IPS-NIHi11 (cell line): ENCODE measurements at regions not wholly inside any gene's neighbourhood (a gene's known extent, or its start where the extent isn't known, plus 50 kb on each side); places are given as distances from the start of the nearest gene placed in this dataset.
"Not testable (repeated sequence)": the region's sequence is repeated elsewhere in the genome, so short reads cannot be mapped to it uniquely, and the experiment has no call there.

ENCODE experiments used
- DNase-seq: peaks from one replicate; pipeline ENCODE4 v3.0.0; 2012; ENCODE audit warnings: mixed read lengths, low spot score

DNA sequence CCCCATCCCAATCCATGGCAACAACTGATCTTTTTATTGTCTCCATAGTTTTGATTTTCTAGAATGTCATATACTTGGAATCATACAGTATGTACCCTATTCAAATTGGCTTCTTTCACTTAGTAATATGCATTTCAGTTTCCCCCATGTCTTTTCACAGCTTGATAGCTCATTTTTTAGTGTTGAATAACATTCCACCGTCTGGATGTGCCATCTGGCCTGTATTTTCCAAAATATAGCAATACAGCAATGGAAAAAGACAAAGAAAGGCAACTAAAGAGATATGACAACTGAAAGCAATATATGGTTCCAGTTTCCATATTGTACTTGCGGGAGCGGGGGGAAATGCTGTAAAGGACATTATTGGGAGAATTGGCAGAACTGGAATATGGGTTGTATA, 166.4 kb upstream of the NT5E start:
- DNase-seq = no peak

DNA sequence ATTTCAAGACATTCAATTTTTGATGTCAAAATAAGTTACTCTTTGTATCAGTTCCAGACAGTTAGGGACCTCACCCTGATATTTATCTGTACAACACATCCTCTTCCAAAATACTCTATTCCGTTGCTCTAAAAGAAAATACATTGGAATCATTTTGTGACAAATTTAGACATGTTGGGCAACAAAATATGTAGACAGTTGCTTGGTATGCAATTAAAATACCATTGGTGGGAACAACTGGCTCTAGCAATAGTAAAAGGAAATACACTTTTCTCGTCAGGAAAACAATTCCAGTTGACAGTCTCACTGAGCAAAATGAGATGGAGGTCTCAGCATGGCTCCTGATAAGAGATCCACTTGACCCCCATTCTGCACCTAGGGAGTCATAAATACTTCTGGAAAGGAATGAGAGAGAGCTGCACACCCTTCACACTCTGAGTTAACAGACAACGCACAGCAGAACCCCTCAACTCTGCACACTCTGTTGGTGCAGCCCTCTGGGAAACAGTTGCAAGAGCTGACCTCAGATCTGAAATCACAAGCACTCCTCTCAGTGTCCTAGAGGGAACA, 171.3 kb upstream of the NT5E start:
- no peak for DNase-seq

DNA sequence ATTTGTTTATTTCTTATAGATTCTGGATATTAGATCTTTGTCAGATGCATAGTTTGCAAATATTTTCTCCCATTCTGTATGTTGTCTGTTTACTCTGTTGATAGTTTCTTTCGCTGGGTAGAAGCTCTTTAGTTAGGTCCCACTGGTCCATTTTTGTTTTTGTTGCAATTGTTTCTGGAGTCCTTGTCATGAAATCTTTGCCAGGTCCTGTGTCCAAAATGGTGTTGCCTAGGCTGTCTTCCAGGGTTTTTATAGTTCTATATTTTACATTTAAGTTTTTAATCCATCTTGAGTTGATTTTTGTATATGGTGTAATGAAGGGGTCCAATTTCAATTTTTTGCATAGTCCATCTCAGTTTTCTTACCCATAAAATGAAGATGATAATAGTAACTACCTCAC, 173.9 kb upstream of the NT5E start:
- DNase-seq = not testable (repeated sequence)

DNA sequence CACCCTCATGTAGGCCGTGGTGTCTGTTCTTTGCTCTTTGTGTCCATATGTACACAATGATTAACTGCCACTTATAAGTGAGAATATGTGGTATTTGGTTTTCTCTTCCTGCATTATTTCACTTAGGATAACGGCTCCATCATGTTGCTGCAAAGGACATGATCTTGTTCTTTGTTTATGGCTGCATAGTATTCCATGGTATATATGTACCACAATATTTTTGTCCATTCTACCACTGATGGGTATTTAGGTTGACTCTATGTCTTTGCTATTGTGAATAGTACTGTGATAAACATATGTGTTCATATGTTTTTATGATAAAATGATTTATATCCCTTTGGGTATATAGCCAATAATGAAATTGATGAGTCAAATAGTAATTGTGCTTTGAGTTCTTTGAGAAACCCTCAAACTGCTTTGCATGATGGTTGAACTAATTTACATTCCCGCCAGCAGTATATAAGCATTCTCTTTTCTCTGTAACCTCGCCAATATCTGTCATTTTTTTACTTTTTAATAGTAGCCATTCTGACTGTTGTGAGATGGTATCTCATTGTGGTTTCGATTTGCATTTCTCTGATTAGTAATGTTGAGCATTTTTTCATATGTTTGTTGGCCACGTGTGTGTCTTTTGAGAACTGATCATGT, 174.4 kb upstream of the NT5E start:
- no peak for DNase-seq

DNA sequence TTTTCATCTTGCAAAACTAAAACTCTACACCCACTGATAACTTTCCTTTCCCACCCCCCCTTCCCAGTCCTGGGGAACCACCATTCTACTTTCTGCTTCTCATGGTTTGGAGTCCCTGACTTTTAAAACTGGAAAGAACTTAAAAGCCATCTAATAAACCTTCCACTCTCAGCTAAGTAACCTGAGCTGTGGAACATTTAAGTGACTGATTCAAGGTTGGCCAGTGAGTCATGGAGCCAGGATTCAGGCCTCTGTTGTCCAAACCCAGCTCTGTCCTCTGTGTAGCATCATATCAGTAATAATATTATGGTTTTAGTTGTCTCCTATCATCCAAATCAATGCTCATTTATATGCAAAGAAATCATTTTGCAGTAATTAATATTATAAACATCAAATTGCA, 176.0 kb upstream of the NT5E start:
- DNase-seq = no peak

DNA sequence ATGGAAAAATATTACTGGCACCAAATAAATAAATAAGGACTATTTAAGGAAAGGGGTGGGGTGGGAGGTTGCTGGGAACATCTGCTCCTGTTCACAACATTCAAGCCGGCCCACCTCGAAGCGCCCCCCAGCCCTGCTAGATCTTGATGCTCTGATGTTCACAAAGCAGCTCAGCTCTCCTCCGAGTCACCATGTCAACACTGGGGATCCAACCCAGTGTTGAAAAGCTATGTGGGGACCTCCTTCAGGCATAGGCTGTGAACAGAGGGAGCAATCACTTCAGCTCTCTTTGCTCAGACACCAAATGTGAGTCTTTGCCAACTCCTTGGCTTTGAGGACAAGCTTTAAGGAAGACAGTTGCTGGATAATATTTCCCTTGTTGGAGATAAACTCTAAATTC, 176.8 kb upstream of the NT5E start:
- no peak for DNase-seq

DNA sequence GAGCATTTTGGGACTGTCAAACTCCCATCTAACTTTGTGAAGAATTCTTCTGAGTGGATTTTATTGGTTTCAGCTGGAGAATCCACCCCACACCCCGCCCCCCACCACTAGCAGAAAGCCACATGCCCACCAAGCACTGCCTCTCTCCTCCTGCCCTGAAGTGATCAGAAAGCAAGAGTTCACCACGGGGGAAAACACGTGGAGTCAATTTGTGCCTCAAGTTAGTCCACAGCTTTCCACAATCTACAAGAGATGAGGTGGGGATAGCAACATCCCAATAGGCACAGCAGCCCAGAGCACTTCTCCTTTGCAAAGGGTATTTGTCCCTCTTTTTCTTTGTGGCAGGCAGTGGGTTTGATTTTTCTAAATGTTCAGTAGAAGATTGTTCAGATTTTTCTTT, 177.3 kb upstream of the NT5E start:
- no peak for DNase-seq

DNA sequence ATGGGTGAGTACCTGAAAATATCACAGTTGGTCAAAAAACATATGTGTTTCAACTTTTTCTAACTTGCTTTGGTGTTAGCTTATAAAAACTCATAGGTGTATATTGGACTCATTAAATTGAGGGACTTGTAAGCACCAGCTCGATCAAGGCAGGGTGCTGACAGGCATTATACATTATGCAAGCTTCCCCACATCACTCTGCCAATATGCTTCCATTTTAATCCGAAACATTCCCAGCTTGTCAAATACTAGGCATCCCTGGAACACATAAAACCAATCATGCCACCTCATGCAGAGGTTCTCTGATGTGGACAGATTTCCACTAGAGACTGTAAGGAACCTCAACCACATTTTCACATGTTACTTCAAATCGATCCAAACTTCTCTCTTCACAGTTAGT, 187.3 kb upstream of the NT5E start:
- DNase-seq = no peak

DNA sequence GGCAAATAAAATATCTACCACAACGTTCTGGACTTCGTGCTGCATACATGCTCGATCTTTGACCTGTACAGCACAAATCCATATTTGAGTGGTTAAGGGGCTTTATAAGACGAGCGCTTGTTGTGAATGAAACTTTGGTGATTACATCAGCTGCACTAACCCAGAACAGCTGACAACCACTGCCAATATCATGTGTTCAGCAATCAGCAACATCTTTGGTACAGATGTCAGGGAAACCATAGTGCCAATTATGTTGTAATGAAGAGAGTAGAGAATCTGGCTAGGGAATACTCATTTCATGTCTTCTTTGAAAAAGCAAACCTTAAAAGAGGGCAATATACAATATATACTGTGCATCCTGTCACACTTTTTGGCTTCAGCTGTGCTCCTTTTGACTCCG, 188.6 kb upstream of the NT5E start:
- DNase-seq = no peak

DNA sequence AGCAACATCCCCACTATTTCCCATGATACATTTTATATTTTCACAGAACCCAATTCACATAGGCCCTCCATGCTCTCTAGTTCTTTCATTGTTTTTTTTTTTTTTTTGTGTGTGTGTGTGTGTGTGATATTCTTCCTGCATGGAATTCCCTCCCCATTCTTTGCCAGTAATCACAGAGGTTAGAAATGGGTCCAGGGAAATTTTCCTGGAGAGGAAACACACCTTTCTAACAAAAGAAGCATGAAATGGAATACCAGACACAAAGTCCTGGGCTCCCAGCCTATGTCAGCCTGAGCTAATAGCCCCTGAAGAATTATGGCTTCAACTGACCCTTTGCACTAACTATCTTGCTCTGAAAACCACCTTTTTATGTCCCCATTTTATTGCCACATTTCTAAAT, 194.2 kb upstream of the NT5E start:
- DNase-seq = no peak

DNA sequence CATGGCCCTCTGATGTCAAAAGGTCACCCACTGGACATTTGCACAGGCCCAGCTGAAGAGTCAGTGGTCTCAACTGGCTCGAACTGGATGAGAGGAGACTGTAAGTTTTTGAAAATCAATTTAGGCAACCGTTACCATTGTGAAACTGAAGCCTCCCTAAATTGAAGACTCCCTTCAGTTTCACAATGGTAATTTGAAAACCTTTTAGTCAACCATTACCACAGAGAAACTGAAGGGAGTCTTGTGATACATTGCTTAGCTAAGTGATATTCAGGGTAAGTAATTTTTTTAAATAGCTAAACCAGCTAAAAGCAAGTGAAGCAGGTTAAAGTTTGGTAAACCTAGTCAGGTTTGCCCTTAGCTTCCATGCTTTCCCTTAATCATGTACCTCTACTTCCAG, 197.3 kb upstream of the NT5E start:
- no peak for DNase-seq

DNA sequence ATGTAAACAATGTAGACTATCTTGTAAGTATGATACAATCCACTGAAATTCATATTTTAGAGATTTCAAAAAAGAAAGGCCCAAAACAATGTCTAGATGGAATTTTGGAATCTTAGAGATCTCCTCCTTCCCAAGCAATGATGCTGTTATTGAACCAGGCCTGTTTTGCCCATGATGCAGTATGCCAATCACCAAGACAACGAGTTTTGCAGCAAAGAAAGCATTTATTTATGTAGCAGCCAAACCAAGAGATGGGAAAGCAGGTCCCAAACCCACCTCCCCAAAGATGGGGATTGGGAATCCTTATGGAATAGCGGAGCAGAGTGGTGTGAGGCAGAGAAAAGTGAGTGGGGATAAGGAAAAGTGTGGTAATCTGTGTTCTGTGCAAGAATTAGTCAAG, 197.8 kb upstream of the NT5E start:
- no peak for DNase-seq

DNA sequence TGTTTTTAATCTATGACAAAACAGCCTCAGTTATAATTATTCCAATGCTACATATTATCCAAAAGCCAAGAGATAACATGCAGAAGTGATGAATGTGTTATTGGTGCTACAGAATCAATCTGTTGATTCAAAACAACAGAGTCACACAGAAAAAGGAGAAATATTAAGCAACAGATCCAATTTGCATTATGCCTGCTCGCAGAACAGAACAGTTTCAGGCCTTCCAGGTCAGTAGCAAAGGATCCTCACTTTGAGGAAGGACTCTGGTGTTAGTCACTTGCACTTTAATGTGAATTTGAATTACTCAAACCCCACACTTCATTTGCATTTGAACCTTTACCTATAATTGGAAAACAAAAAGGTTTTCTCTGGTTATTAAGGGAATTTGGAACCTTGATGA, 198.6 kb upstream of the NT5E start:
- DNase-seq = no peak

DNA sequence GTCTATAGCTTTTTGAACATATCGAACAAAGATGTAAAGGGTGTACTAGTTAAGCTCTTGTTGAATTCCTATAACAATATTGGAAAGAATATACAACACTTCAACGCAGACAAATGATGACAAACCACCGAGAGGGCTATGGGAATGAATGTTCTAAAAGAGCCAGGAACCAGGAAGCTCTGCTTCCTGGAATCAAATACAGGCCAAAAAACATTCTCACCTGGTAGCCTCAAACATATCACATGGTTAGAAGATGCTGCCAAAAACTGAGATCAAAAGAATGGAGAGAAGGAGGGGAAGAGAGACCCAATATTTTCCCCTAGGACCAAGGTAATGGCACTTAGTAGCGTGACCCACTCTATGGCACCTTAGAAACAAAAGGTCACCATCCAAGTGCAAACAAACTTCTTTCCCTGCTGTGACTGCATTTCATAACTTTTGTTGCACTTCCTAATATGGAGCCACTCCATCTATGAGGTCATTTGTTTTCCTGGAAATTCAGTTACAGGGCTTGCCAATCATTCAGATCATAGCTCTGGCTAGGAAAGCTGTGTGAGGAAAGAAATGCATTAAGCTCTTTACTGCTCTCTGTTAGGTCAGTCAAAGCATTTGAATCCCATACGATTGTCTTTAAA, 199.2 kb upstream of the NT5E start:
- no peak for DNase-seq

DNA sequence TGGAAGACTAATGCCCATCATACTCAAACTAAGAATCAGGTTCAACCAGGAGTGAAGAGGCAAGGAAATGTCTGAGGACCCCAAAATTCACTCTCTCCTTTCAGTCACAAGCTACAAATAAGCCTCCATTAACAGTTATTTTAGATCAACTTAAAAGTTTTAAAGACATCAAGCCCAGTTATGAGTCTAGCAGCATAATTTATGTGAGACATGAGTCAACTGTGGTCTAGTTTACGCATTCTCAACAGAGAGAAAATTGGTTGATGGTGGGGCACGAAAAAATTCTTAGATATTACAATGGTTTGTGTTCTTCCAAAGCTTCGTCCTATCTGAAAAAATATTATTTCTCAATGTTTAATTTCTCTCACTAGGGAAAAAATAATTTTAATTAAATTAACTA, 204.9 kb upstream of the NT5E start:
- DNase-seq = no peak

DNA sequence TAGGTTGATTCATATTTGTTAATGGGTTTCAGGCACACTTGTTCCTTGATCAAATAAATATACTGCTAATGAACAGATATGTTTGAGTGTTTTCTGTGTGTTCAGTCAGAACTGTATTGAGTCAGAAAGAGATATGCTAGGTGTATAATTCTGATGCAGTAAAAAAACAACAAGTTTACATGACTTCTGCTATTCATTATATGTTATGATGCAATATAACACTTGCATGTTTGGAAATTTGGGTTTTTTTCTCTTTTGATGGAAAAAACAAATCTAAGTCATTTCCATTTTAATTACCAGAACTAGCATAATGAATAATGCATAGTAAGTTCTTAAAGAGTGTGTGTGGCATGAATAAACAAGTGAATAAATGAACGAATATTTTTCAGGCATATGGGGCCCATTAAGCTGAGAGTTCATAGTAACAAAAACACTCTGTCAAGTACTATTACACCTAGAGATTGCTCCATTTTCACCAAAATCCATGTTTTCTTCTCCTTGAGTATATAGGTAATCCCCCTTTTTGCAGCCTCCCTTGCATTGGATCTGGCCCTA, 208.3 kb upstream of the NT5E start:
- no peak for DNase-seq

DNA sequence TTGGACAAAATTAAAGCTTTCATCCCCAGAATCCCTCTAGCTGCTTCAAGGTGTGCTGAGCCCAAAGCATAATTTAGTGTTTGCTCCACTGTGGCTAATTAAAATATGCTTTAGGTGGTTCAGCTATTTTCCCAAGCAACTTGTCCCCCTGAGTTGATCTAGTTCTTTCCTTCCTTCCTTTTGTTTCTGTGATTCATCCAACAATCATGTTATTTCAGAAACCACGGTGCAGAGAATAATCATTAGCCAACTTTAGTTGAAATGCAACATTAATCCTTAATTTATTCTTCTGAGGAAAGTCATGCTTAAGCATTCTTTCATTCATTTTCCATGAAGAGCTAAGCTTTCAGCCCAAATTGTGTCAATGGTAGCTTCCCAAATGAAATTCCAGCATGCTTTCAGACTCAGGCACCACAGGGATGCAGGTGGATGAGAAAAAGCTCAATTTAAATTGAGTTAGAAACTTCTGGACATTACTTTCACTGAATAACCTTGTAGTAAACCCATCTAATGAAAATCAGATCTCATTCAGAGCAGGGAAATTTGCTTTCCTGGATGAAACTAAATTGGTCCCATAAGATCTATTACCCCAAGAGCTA, 209.0 kb upstream of the NT5E start:
- DNase-seq = no peak

DNA sequence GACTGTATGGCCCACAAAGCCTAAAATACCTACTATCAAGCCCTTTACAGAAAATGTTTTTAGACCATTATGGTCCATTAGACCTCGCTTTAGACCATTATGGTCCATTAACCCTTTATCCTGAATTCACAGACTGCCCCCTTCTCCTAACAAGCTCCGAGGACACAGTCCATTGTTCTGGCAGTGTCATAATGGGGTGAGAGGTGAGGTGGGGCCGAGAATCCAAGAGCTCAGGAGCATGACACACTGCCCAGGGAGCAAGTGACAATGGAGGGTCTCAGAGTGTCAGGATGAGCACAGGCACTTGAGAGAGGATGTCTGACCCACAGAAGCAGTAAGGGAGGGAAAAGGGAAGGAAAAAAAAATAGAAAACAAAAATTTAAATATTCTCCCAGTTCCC, 212.4 kb upstream of the NT5E start:
- DNase-seq = no peak

DNA sequence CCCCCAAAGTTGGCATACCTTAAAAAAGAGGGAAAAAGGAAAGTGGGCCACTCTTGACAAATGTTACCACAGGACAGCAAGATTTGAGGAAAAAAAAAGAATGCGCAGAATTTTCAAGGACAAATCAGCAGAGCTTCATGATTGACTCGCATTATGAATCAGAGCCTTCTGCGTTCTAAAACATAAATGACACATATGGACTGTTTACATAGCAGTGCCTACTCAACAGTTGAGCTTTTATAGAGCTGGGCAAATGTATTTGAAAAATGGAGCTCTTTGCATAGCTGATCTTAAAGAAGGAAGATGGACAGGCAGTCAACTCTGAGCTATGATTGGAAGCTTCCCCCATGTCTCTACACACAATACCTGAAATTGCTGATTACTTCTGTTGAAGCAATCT, 213.2 kb upstream of the NT5E start:
- no peak for DNase-seq

DNA sequence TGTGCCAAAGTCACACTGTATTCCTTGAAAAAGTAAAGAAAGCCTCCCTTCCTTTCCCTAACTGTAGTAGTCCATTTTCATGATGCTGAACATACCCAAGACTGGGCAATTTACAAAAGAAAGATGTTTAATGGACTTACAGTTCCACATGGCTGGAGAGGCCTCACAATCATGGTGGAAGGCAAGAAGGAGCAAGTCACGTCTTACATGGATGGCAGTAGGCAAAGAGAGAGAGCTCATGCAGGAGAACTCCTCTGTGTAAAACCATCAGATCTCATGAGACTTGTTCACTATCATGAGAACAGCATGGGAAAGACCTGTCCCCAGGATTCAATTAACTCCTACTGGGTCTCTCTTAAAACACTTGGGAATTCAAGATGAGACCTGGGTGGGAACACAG, 222.5 kb upstream of the NT5E start:
- not testable (repeated sequence) for DNase-seq

DNA sequence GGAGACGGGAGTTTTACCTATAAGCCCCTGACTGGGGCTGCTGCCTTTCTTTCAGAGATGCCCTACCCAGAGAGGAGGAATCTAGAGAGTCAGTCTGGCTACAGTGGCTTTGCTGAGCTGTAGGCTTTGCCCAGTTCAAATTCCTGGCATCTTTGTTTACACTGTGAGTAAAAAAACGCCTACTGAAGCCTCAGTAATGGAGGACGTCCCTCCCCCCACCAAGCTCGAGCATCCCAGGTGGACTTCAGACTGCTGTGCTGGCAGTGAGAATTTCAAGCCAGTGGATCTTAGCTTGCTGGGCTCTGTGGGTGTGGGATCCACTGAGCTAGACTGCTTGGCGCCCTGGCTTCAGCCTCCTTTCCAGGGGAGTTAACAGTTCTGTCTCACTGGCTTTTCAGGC, 237.1 kb upstream of the NT5E start:
- DNase-seq = not testable (repeated sequence)

DNA sequence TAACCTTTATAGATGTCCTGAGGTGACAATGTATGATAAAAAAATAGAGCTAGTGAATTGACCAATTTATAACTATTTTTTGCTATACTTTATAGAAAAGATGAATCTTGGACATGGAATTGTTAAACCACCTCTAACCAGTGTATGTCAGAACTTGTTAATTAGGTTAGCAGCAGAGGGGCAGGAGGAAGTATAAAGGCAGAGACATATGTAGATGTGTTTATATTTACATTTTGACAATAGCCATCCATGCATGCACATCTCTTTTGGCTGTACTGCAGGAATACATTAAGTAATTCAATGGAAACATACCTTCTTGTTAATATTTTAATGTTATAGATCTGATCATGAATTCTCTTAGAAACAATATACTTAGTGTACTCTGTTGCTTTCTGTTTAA, 254.6 kb upstream of the NT5E start:
- DNase-seq = no peak

DNA sequence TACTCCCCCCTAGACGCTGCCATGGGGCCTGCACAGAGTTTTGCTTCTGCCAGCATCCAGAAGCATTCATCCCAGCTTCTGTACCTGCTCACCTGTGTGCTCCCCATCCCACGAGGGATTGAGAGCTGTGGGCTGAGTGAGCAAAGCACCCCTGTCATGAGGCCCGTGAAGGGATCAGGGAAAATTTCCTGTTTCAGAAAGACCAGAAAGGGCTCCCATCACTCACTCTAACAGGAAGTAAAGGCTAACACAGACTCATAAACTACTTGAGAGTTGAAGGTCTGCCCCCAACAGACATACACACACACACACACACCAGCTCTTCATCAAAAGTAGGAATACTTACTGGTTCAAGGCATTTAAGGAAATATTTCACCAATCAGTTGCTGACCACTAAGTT, 256.5 kb upstream of the NT5E start:
- no peak for DNase-seq
